ENCODE measurements at regions not wholly inside any gene's neighbourhood (a gene's known extent, or its start where the extent isn't known, plus 50 kb on each side); places are given as distances from the start of the nearest gene placed in this dataset.

- TF ChIP-seq POLR2AphosphoS5 (IDR thresholded peaks at IDR 0.05; ENCODE audit: low read depth, low read length), result no peak
- no peak for TF ChIP-seq TAF1 (IDR thresholded peaks at IDR 0.05; ENCODE audit: borderline replicate concordance, low read depth, low read length)
- no peak for TF ChIP-seq POLR2A (IDR thresholded peaks at IDR 0.05; ENCODE audit: low read depth, low read length)
These were observed 300.1 kb downstream of the HIVEP2 start for GRCh38 chr6:142644866-142645265.
